ENCODE measurements at regions not wholly inside any gene's neighbourhood (a gene's known extent, or its start where the extent isn't known, plus 50 kb on each side); places are given as distances from the start of the nearest gene placed in this dataset.

- TF ChIP-seq CTCF (IDR thresholded peaks at IDR 0.05; ENCODE audit: low read depth, low read length): no peak
- no peak for TF ChIP-seq EZH2phosphoT487 (IDR thresholded peaks at IDR 0.05; ENCODE audit: low read depth)
Measured at GRCh38 chr5:39543335-39543734, 118.6 kb upstream of the DAB2 start.

Measured in OCI-LY3 (cell line).